Pancreas (tissue), 10 donors: ENCODE measurements at regions not wholly inside any gene's neighbourhood (a gene's known extent, or its start where the extent isn't known, plus 50 kb on each side); places are given as distances from the start of the nearest gene placed in this dataset.

Experiments used
- ATAC-seq, 4 donors: fragments of 200-7000 bp; cut with Tn5 transposase; one replicate each; pipeline versions ENCODE4 v1.8.0 to v1.9.1; 2020; ENCODE audit warnings: mild to moderate bottlenecking in 4 of 4, moderate library complexity in 4 of 4
- DNase-seq, 6 donors: peaks; one replicate each; pipeline ENCODE4 v3.0.0-alpha.2; 2020
- FAIRE-seq: peaks from 2 replicates; lab custom pipeline; 2012; peaks lifted over from hg19 to GRCh38; lab: Jason Lieb, UNC
- H3K27ac ChIP-seq, 4 donors: fragments of 200-600 bp; sonication (generic); 1 replicate in 3 of 4; 2 replicates in 1 of 4; pipeline versions ENCODE4 v1.5.0 to v1.8.0; 2020
- H3K27me3 ChIP-seq, 4 donors: fragments of 200-600 bp; one replicate each; pipeline ENCODE4 v1.8.0; 2021
- H3K36me3 ChIP-seq, 3 donors: fragments of 200-600 bp; sonication (generic) in 1 of 3; one replicate each; pipeline versions ENCODE4 v1.5.0 to v1.8.0; 2020 to 2021
- H3K4me1 ChIP-seq, 3 donors: fragments of 200-600 bp; one replicate each; pipeline ENCODE4 v1.8.0; 2021
- H3K4me3 ChIP-seq, 4 donors: fragments of 200-600 bp; sonication (generic) in 2 of 4; one replicate each; pipeline versions ENCODE4 v1.5.0 to v1.8.0; 2020 to 2021
- H3K9me3 ChIP-seq, 4 donors: fragments of 200-600 bp; one replicate each; pipeline ENCODE4 v1.8.0; 2021
- CTCF ChIP-seq, 4 donors: fragments of 200-600 bp; sonication (generic) in 3 of 4; IDR thresholded peaks; one replicate each; pipeline versions ENCODE4 v1.5.0 to v1.8.0; 2021; ENCODE audit warnings: antibody characterized with exemption in 4 of 4
- WGBS, 2 donors: extraction: QIAGEN DNeasy Blood & Tissue Kit; methylation state at CpG; one replicate each; pipeline ENCODE4 v1.1.7; 2013; 5-methylcytosine and 5-hydroxymethylcytosine counted together
- intact Hi-C, 3 donors: fragments of 100-400 bp; cut with DNase I; formaldehyde crosslinking; loops; one replicate each; pipeline versions ENCODE4 v1.11.1 to v1.14.2; 2022
- donor health status: healthy with polysubstance abuse.
- donor health status: DM: no; HTN: no; CAD: no; lungs with moderate emphysema.
- donor health status: DM: no; HTN: no; CAD: no.
- donor health status: control.
- donor health status: control.
- donor health status: Bipolar disorder and iron deficiency.
- donor health status: DM: yes; HTN: yes; CAD: no.
- donor health status: DM: no; HTN: no; CAD: no.
- donor health status: DM: no; HTN: no; CAD: no.
- donor health status: DM: yes; HTN: yes; CAD: no.

GRCh38 chr4:144489831-144490230, 156.1 kb upstream of the HHIP start:
- H3K4me1 ChIP-seq, result no peaks in the 10 kb centered on the region
- FAIRE-seq, result no peak
- no peak for ATAC-seq
- no peak overlapping the region for H3K27ac ChIP-seq
- WGBS, 2 donors, result 89 to 96% methylated on average over 1 of the region's 1 CpG
- no peak for DNase-seq
- H3K36me3 ChIP-seq, result no peaks in the 10 kb centered on the region
- H3K9me3 ChIP-seq, result no peaks in the 10 kb centered on the region
- no peak overlapping the region for H3K4me3 ChIP-seq
- intact Hi-C loops, result no loop called here
- TF ChIP-seq CTCF (IDR thresholded peaks at IDR 0.05), result no peak
- H3K27me3 ChIP-seq, result no peaks in the 10 kb centered on the region

GRCh38 chr4:144494280-144494679, 151.7 kb upstream of the HHIP start:
- Histone ChIP-seq H3K36me3 (no peaks in the 10 kb centered on the region), H3K27me3 (no peaks in the 10 kb centered on the region), H3K9me3 (no peaks in the 10 kb centered on the region), H3K4me1 (no peaks in the 10 kb centered on the region), H3K27ac (no peak overlapping the region), H3K4me3 (no peak overlapping the region)
- FAIRE-seq (no peak), DNase-seq (no peak), ATAC-seq (no peak)
- intact Hi-C loops, result no loop called here
- no peak for TF ChIP-seq CTCF (IDR thresholded peaks at IDR 0.05)
- 92 to 95% methylated on average over 2 of the region's 2 CpGs for WGBS, 2 donors

GRCh38 chr4:144495944-144496343, 150.0 kb upstream of the HHIP start:
- WGBS, 2 donors, result 76 to 89% methylated on average over 2 of the region's 2 CpGs
- Histone ChIP-seq H3K27me3 (no peaks in the 10 kb centered on the region), H3K4me1 (no peaks in the 10 kb centered on the region), H3K4me3 (no peak overlapping the region), H3K36me3 (no peaks in the 10 kb centered on the region), H3K9me3 (no peaks in the 10 kb centered on the region), H3K27ac (no peak overlapping the region)
- TF ChIP-seq CTCF (IDR thresholded peaks at IDR 0.05), result no peak
- ATAC-seq, result no peak
- FAIRE-seq, result no peak
- intact Hi-C loops, result no loop called here
- DNase-seq, result no peak

GRCh38 chr4:144499777-144500176, 146.2 kb upstream of the HHIP start:
- ATAC-seq, result no peak
- Histone ChIP-seq H3K9me3 (no peaks in the 10 kb centered on the region), H3K4me1 (no peaks in the 10 kb centered on the region), H3K27ac (no peak overlapping the region), H3K27me3 (no peaks in the 10 kb centered on the region), H3K36me3 (no peaks in the 10 kb centered on the region), H3K4me3 (no peak overlapping the region)
- TF ChIP-seq CTCF (IDR thresholded peaks at IDR 0.05), result no peak
- DNase-seq, result no peak
- intact Hi-C loops, result no loop called here
- FAIRE-seq, result no peak

GRCh38 chr4:144501231-144501780, 144.7 kb upstream of the HHIP start:
- H3K27ac ChIP-seq, result no peak overlapping the region
- FAIRE-seq, result no peak
- DNase-seq, result no peak
- no peak for ATAC-seq
- intact Hi-C loops, result no loop called here
- TF ChIP-seq CTCF (IDR thresholded peaks at IDR 0.05), result no peak
- no peak overlapping the region for H3K4me3 ChIP-seq
- H3K9me3 ChIP-seq, result no peaks in the 10 kb centered on the region
- H3K4me1 ChIP-seq, result no peaks in the 10 kb centered on the region
- H3K27me3 ChIP-seq, result no peaks in the 10 kb centered on the region
- no peaks in the 10 kb centered on the region for H3K36me3 ChIP-seq
- 95% methylated on average over 1 of the region's 1 CpG for WGBS, 2 donors
